Type B pancreatic cell (in vitro differentiated cells): ENCODE measurements at regions not wholly inside any gene's neighbourhood (a gene's known extent, or its start where the extent isn't known, plus 50 kb on each side); places are given as distances from the start of the nearest gene placed in this dataset.

Experiments
- DNase-seq: peaks from one replicate; pipeline ENCODE4 v3.0.0; 2021; ENCODE audit warnings: mixed read lengths; ENCODE audit not compliant: unreplicated experiment; ENCODE audit errors: extremely low spot score
- H3K27ac Mint-ChIP-seq: 2 replicates; pipeline ENCODE4 v1.8.0; 2021; ENCODE audit warnings: mild to moderate bottlenecking, mixed read lengths
- H3K27me3 Mint-ChIP-seq: 2 replicates; pipeline ENCODE4 v1.8.0; 2021; ENCODE audit warnings: mixed read lengths
- H3K36me3 Mint-ChIP-seq: 2 replicates; pipeline ENCODE4 v1.8.0; 2021; ENCODE audit warnings: mixed read lengths
- H3K4me1 Mint-ChIP-seq: one replicate; pipeline ENCODE4 v1.8.0; 2021; ENCODE audit warnings: mixed read lengths; ENCODE audit not compliant: unreplicated experiment
- H3K4me3 Mint-ChIP-seq: 2 replicates; pipeline ENCODE4 v1.8.0; 2021; ENCODE audit warnings: mild to moderate bottlenecking, mixed read lengths
- H3K9me3 Mint-ChIP-seq: 2 replicates; pipeline ENCODE4 v1.8.0; 2021; ENCODE audit warnings: mixed read lengths
- TF ChIP-seq, protein P1 (sequence below): fragments of 200-600 bp; sonication (generic); conservative IDR thresholded peaks from 2 replicates; pipeline ENCODE4 v1.5.0; 2021; ENCODE audit warnings: antibody characterized with exemption, mild to moderate bottlenecking

DNA sequence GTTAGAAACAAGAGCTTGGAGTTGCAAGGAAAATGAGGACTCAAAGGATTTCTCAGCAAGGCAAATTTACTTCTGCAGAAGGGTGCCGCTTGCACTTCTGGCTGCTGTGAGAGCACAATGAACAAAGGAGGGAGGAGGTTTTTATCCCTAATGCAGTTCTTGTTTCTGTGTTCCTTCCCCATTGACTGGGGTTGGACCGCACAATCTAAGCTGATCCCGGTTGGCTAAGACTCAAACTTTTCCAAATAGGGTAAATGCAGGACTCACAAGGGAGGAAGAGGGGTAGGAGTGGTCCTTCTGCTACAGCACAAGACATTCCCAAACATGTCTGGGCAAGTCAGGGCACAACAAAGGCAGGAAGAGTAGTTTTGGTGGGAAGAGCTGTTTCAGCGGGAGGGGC, 249.6 kb upstream of the MOCS1 start:
- Mint-ChIP-seq H3K4me3 (no peak overlapping the region), H3K27me3 (peaks cover 12% of the 10 kb centered on the region), H3K9me3 (peaks cover 25% of the 10 kb centered on the region), H3K36me3 (peaks cover 7% of the 10 kb centered on the region), H3K27ac (peak overlapping the region; percentile 28), H3K4me1 (no peaks in the 10 kb centered on the region)
- TF ChIP-seq, protein P1, sequence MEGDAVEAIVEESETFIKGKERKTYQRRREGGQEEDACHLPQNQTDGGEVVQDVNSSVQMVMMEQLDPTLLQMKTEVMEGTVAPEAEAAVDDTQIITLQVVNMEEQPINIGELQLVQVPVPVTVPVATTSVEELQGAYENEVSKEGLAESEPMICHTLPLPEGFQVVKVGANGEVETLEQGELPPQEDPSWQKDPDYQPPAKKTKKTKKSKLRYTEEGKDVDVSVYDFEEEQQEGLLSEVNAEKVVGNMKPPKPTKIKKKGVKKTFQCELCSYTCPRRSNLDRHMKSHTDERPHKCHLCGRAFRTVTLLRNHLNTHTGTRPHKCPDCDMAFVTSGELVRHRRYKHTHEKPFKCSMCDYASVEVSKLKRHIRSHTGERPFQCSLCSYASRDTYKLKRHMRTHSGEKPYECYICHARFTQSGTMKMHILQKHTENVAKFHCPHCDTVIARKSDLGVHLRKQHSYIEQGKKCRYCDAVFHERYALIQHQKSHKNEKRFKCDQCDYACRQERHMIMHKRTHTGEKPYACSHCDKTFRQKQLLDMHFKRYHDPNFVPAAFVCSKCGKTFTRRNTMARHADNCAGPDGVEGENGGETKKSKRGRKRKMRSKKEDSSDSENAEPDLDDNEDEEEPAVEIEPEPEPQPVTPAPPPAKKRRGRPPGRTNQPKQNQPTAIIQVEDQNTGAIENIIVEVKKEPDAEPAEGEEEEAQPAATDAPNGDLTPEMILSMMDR: no peak
- peak; percentile 7 for DNase-seq

DNA sequence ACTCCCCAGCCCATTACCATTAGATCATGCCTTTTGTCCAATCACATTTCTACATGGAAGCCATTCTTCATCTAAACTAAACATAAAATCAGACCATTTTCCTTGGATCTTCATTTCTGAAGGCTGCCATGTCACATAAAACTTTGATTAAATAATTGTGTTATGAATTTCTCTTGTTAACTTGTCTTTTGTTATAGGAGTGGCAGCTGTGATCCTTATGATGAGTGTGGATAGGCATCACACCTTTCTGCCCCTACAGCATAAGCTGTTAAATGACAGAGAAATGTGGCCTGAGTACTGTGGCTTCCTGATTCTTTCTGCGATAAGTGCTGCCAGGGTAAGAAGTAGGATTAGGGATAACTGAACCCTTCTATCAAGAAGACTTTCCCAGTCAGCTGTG, 247.1 kb upstream of the MOCS1 start:
- no peak overlapping the region for H3K27ac Mint-ChIP-seq
- peaks cover 20% of the 10 kb centered on the region for H3K9me3 Mint-ChIP-seq
- no peak for DNase-seq
- no peaks in the 10 kb centered on the region for H3K4me1 Mint-ChIP-seq
- TF ChIP-seq, protein P1: no peak
- no peak overlapping the region for H3K4me3 Mint-ChIP-seq
- H3K36me3 Mint-ChIP-seq: peaks cover 7% of the 10 kb centered on the region
- H3K27me3 Mint-ChIP-seq: peaks cover 22% of the 10 kb centered on the region

GRCh38 chr6:40180271-40180670, 246.0 kb upstream of the MOCS1 start:
- Mint-ChIP-seq H3K9me3 (peaks cover 20% of the 10 kb centered on the region), H3K36me3 (peaks cover 7% of the 10 kb centered on the region), H3K27ac (no peak overlapping the region), H3K4me3 (no peak overlapping the region), H3K4me1 (no peaks in the 10 kb centered on the region), H3K27me3 (peaks cover 27% of the 10 kb centered on the region)
- TF ChIP-seq, protein P1: no peak
- peak; percentile 6 for DNase-seq

- H3K36me3 Mint-ChIP-seq: peaks cover 7% of the 10 kb centered on the region
- peaks cover 27% of the 10 kb centered on the region for H3K27me3 Mint-ChIP-seq
- H3K4me3 Mint-ChIP-seq: no peak overlapping the region
- H3K4me1 Mint-ChIP-seq: no peaks in the 10 kb centered on the region
- H3K9me3 Mint-ChIP-seq: peaks cover 20% of the 10 kb centered on the region
- TF ChIP-seq, protein P1: no peak
- peak; percentile 1 for DNase-seq
- no peak overlapping the region for H3K27ac Mint-ChIP-seq
Measured at GRCh38 chr6:40179496-40179895, 245.2 kb upstream of the MOCS1 start.

- Mint-ChIP-seq H3K4me1 (no peaks in the 10 kb centered on the region), H3K9me3 (peaks cover 5% of the 10 kb centered on the region), H3K27me3 (peaks cover 27% of the 10 kb centered on the region), H3K4me3 (no peak overlapping the region), H3K36me3 (no peaks in the 10 kb centered on the region), H3K27ac (no peak overlapping the region)
- no peak for DNase-seq
- TF ChIP-seq, protein P1: no peak
Measured at GRCh38 chr6:40177598-40177997, 243.3 kb upstream of the MOCS1 start.

GRCh38 chr6:40176152-40176551, 241.9 kb upstream of the MOCS1 start:
- no peaks in the 10 kb centered on the region for H3K36me3 Mint-ChIP-seq
- no peaks in the 10 kb centered on the region for H3K4me1 Mint-ChIP-seq
- no peak for DNase-seq
- H3K4me3 Mint-ChIP-seq: no peak overlapping the region
- TF ChIP-seq, protein P1: no peak
- H3K27me3 Mint-ChIP-seq: peaks cover 24% of the 10 kb centered on the region
- H3K9me3 Mint-ChIP-seq: no peaks in the 10 kb centered on the region
- no peak overlapping the region for H3K27ac Mint-ChIP-seq
